Rectal smooth muscle tissue (tissue), 1 donor: ENCODE measurements at regions not wholly inside any gene's neighbourhood (a gene's known extent, or its start where the extent isn't known, plus 50 kb on each side); places are given as distances from the start of the nearest gene placed in this dataset.

Experiments used
- H3K27ac ChIP-seq: one replicate; pipeline ENCODE4 v1.7.0; 2013; ENCODE audit warnings: low read depth, low read length, inconsistent platforms
- H3K27me3 ChIP-seq: one replicate; pipeline ENCODE4 v1.7.0; 2013; ENCODE audit warnings: low read length; ENCODE audit not compliant: control insufficient read depth, insufficient read depth
- H3K36me3 ChIP-seq: one replicate; pipeline ENCODE4 v1.7.0; 2013; ENCODE audit warnings: low read length; ENCODE audit not compliant: control insufficient read depth, insufficient read depth
- H3K4me1 ChIP-seq: one replicate; pipeline ENCODE4 v1.7.0; 2013; ENCODE audit warnings: low read length; ENCODE audit not compliant: control insufficient read depth, insufficient read depth
- H3K4me3 ChIP-seq: one replicate; pipeline ENCODE4 v1.7.0; 2013; ENCODE audit warnings: low read length
- H3K9ac ChIP-seq: one replicate; pipeline ENCODE4 v1.7.0; 2013; ENCODE audit warnings: low read length

DNA sequence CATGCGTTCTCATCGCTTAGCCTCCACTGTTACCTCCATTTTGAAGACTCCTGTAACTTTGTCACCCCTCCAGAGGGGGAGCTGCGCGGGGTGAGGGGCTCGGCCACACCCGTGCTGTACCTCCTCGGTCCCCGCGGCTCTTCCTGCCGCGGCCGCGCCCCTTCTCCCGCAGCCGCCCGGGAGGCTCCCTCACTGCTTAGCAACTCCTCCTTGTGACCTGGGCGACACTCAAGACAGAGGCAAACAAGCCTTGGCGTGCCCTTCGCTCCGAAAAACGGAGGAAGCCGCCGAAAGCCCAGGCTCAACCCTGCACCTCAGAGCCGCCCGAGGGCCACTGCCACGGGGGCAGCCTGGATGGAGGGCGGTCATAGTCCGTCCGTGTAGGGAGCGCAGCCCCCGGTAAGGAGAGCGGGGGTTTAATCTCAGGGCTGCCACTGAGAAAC is 494.3 kb downstream of the FOXO1 start:
- no peak overlapping the region for H3K4me3 ChIP-seq
- no peak overlapping the region for H3K9ac ChIP-seq
- no peak overlapping the region for H3K27ac ChIP-seq
- no peaks in the 10 kb centered on the region for H3K36me3 ChIP-seq
- H3K4me1 ChIP-seq: no peaks in the 10 kb centered on the region
- H3K27me3 ChIP-seq: no peaks in the 10 kb centered on the region

DNA sequence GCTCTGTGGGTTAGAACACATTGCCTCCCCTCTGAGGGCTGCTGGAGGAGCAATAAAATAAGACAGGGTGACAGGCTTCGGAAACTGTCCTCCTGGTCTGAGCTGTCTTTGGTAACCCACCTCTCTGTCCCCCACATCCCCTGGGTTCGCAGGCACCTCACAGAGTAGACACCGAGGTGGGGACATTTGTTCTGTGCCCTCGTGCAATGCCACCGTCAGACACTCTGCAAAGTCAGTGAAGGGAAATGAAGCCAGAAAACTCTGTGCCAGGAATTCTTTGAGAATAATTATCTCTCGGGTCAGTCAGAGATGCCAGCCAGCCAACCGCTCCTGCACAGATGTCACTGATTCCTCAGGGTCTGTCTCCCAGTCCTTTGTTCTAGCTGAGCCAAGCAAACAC is 493.6 kb downstream of the FOXO1 start:
- H3K27me3 ChIP-seq: no peaks in the 10 kb centered on the region
- H3K36me3 ChIP-seq: no peaks in the 10 kb centered on the region
- H3K4me3 ChIP-seq: no peak overlapping the region
- H3K4me1 ChIP-seq: no peaks in the 10 kb centered on the region
- no peak overlapping the region for H3K9ac ChIP-seq
- no peak overlapping the region for H3K27ac ChIP-seq

DNA sequence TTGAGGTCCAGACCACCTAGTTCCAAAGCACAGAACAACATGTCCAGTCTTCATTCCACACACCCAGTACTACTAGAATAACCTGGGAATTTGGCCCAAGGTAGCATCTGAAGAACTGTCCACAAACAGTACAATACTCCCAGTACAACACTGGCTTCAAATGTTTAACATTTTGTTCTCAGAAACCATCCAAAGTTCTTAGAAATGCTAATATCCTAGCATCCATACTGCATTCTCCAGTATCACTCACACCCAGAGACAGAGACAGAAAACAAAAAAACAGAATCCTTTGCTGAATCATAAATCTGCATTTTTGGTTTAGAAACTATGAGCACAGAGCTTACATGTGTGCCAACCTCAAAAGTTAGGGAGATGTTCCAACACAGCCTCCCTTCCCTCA is 490.8 kb downstream of the FOXO1 start:
- Histone ChIP-seq H3K27me3 (no peaks in the 10 kb centered on the region), H3K36me3 (no peaks in the 10 kb centered on the region), H3K27ac (no peak overlapping the region), H3K9ac (no peak overlapping the region), H3K4me3 (no peak overlapping the region), H3K4me1 (no peaks in the 10 kb centered on the region)

DNA sequence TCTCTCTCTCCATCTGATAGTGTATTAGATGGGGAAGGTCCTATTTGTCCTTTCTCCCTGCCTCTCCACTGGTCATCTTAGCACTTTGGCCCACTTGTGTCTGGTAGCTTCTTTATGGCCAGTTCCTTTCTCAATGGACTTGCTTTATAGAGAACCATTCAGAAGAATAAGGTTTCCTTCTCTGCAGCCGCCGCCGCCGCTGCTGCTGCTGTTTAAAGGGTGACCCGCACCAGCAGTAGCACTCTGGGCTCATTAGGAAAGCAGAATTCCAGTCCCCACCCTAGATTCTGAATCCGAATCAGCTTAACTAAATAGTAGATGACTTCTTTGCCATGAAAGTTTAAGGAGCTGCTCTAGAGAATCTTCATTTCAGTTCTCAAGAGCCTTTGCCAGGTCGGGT is 490.2 kb downstream of the FOXO1 start:
- no peak overlapping the region for H3K4me3 ChIP-seq
- H3K4me1 ChIP-seq: no peaks in the 10 kb centered on the region
- no peaks in the 10 kb centered on the region for H3K27me3 ChIP-seq
- no peak overlapping the region for H3K9ac ChIP-seq
- H3K36me3 ChIP-seq: no peaks in the 10 kb centered on the region
- H3K27ac ChIP-seq: no peak overlapping the region

DNA sequence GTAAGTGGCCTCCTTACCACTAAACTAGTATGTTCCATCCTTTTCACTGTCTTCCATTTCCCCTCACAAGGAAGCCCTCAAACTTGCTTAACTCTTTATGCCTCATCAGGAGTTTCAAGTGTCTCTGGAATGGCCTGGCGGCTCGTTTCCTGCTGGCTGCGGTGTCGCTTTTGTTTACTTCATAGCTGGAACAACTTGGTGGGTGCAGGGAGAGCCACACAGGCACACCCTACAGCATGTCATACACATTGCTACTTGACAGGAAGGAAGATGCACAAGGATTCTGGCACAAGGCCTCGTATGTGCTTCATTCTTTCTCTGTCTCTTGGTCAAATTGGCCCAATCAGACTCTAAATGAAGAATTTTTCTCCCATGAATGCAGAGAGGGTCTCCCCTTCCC is 488.3 kb downstream of the FOXO1 start:
- Histone ChIP-seq H3K36me3 (no peaks in the 10 kb centered on the region), H3K4me3 (no peak overlapping the region), H3K9ac (no peak overlapping the region), H3K27ac (no peak overlapping the region), H3K27me3 (no peaks in the 10 kb centered on the region), H3K4me1 (no peaks in the 10 kb centered on the region)

DNA sequence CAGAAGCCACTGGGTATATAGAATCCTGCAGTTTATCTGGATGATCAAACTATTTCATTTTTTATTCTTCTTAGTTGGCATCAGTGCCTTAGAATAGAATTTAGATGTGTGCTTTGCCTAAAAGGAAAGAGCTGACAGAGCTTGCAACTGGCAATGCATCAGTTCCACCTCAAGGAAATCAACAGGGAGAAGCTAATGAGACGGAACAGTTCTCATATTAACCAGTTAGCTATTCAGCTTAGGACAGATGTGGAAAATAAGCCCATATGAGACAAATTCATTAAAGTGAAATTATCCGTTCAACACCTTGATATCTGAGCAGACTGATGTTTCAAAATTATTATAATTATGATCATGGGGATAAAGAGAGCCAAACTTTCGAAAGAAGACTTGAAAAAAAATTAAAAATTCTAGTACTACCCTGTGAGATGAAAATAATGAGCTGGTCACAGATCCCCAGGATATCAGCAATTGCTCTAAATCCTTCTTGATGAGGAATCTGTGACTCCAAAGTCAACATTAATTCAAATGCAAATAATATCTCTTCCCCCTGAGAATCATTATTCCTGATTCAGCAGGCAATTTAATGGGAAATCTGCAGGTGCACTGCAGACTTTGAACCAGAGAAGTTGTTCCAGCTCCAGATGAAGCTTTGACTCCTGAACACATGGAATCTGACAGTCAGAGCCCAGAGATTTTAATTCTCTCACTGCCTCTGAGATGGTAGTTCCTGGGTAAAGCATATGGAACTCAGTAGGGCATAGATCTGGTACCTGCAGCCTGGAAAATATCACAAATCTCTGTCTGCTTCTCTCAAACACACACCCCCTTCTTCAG is 486.8 kb downstream of the FOXO1 start:
- no peak overlapping the region for H3K9ac ChIP-seq
- H3K4me1 ChIP-seq: no peaks in the 10 kb centered on the region
- no peak overlapping the region for H3K27ac ChIP-seq
- no peak overlapping the region for H3K4me3 ChIP-seq
- no peaks in the 10 kb centered on the region for H3K27me3 ChIP-seq
- H3K36me3 ChIP-seq: no peaks in the 10 kb centered on the region

DNA sequence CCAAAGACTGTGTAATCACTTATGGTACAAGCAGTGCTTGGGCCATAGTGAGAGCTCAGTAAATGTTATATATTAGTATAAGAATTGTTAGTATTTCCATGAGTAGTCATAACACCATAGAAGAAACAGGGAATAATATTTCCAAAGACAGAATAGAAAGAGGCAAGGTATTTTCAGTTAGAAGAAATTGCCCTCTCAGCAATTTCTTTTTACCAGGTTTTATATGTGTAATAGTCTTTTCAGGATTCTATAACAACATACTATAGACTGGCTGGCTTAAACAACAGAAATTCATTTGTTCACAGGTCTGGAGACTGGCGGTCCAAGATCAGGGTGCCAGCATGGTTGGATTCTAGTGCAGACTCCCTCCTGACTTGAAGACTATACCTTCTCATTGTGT is 485.7 kb downstream of the FOXO1 start:
- Histone ChIP-seq H3K27ac (no peak overlapping the region), H3K36me3 (no peaks in the 10 kb centered on the region), H3K9ac (no peak overlapping the region), H3K27me3 (no peaks in the 10 kb centered on the region), H3K4me3 (no peak overlapping the region), H3K4me1 (no peaks in the 10 kb centered on the region)

DNA sequence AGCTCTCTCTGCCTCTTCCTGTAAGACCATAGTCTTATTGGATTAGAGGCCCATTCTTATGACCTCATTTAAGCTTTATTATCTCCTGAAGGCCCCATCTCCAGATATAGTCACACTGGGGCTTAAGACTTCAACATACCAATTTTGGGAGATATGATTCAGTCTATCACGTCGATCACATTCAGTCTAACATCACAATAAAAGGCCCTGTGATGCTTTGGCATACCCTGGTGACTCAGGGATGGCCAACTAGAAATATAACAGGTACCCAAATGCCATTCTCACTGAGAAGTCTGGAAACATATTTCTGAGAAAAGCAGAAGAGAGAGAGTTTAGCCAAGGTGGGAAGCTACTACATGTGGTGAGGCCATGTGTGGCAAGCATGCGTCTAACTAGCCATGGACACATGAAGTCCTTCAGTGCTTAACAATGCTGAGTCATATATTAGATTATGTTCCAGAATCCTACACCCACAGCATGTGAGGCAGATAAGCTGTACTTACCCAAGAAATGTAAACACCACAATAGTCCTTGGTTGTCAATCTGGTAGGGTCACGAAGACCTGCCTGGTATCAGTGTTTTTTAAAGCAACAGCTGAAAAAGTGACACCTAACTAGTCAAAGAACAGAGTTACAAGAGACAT is 485.1 kb downstream of the FOXO1 start:
- H3K27me3 ChIP-seq: no peaks in the 10 kb centered on the region
- no peaks in the 10 kb centered on the region for H3K36me3 ChIP-seq
- no peak overlapping the region for H3K4me3 ChIP-seq
- H3K9ac ChIP-seq: no peak overlapping the region
- H3K27ac ChIP-seq: no peak overlapping the region
- H3K4me1 ChIP-seq: no peaks in the 10 kb centered on the region

DNA sequence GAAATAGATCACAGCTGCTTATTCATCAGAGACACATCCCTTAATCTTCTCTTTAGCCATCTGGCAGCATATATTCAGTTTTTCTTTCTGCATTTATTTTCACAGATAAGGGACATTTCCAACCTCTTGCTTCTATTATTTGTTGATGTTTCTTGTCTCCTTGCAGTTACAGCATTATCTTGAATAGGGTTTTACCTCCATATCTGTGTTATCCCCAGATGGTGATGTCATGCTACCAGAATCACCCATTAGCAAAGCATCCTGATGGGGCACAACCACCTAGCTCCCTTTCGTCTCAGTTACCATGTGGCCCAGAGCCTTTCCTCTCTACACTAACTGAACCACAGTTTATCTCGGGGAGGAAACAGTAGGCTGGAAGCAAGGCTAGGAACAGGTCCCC is 483.9 kb downstream of the FOXO1 start:
- H3K27ac ChIP-seq: no peak overlapping the region
- H3K4me3 ChIP-seq: no peak overlapping the region
- no peaks in the 10 kb centered on the region for H3K4me1 ChIP-seq

DNA sequence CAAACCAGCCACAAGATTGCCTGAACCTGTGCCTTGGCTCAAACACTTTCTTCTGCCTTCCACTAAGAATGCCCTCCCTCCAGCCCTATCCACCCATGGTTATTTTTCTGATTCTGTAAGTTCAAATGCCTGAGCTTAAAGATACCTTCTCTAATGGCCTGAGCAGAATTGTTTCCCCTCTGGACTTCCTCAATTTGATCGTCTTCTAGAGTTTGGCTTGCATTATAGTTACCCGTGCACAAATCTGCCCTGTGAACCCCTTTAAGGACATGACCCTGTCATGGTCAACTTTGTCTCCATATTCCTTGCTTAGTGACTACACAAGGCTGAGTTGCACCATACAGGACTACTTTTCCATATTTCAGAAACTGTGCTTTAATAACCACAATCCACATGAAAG is 481.0 kb downstream of the FOXO1 start:
- Histone ChIP-seq H3K27me3 (no peaks in the 10 kb centered on the region), H3K9ac (no peak overlapping the region), H3K36me3 (no peaks in the 10 kb centered on the region), H3K4me3 (no peak overlapping the region), H3K4me1 (peaks cover 12% of the 10 kb centered on the region), H3K27ac (no peak overlapping the region)

More for the DNA sequence above, 483.9 kb downstream of the FOXO1 start:
- Histone ChIP-seq H3K9ac (no peak overlapping the region), H3K27me3 (no peaks in the 10 kb centered on the region), H3K36me3 (no peaks in the 10 kb centered on the region)

DNA sequence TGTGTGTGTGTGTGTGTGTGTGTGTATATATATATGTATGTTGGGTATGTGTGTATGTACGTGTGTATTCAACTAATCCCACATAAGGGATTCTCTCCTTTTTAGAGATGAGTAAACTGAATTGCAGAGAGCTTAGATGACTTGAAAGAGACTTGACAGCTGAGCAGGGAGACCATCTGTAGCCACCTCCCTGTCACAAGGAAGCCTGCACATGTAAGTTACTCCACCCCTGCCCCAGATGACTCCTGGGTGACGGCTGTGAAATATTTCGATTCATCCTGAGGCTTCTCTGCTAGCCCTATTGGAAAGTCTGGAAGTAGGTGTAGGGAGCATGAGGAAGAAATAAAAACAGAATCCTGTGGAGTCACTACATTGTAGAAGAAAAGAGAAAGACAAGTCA is 480.4 kb downstream of the FOXO1 start:
- no peak overlapping the region for H3K27ac ChIP-seq
- no peaks in the 10 kb centered on the region for H3K36me3 ChIP-seq
- no peak overlapping the region for H3K4me3 ChIP-seq
- no peaks in the 10 kb centered on the region for H3K27me3 ChIP-seq
- no peak overlapping the region for H3K9ac ChIP-seq
- H3K4me1 ChIP-seq: peaks cover 17% of the 10 kb centered on the region

DNA sequence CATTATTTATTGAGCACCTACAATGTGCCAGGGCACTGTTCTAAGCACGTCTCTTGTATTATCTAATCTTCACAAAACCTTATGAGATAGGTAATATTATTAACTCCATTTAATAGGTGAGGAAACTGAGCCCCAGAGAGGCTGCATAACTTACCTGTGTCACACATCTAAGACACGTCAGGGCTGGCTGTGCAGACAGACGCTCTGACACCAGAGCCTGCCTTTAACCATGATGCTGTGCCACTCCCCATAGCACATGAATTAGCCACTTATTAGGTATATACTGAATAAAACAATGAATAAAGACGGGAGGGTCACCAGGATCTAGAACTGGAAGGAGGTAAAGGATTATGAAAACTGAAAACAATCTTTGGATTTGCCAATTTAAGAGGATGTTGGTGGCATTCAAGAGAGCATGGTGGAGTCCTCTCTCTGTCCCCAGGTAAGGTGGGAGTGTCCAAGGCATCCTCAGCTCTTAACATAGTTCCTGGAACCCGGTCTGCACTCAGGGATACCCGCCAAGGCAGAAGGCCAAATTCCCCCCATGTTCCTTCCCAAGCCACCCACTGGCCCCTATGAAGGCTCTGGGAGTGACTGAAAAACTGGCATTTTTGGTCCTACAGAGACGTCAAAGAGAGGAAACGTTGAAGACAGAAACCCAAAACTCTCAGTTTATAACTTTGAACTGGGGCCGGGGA is 479.7 kb downstream of the FOXO1 start:
- no peaks in the 10 kb centered on the region for H3K27me3 ChIP-seq
- H3K4me1 ChIP-seq: peaks cover 24% of the 10 kb centered on the region
- H3K4me3 ChIP-seq: no peak overlapping the region
- no peaks in the 10 kb centered on the region for H3K36me3 ChIP-seq
- H3K9ac ChIP-seq: no peak overlapping the region
- H3K27ac ChIP-seq: no peak overlapping the region
